B cell (primary cell): ENCODE measurements at regions not wholly inside any gene's neighbourhood (a gene's known extent, or its start where the extent isn't known, plus 50 kb on each side); places are given as distances from the start of the nearest gene placed in this dataset.

ENCODE experiments used
- ATAC-seq: fragments of 200-7000 bp; cut with Tn5 transposase; one replicate; pipeline ENCODE4 v1.10.0; 2021; ENCODE audit warnings: low read depth, mild to moderate bottlenecking, moderate number of reproducible peaks, moderate library complexity
- CTCF ChIA-PET: fragments of 350-600 bp; sonication (Branson Sonifier 250); formaldehyde crosslinking; loops from one replicate; lab custom pipeline; 2021; ENCODE audit warnings: antibody characterized with exemption, inconsistent platforms; lab: Charles Lee
- POLR2A ChIA-PET: fragments of 350-600 bp; sonication (Branson Sonifier 250); formaldehyde crosslinking; loops from one replicate; lab custom pipeline; 2021; ENCODE audit warnings: antibody characterized with exemption; lab: Charles Lee
- DNase-seq: peaks from one replicate; pipeline ENCODE4 v3.0.0; 2013
- H2AFZ ChIP-seq: 2 replicates; pipeline ENCODE4 v1.6.1; 2012; ENCODE audit warnings: mild to moderate bottlenecking, low read depth, low read length; ENCODE audit not compliant: insufficient read depth, poor library complexity, severe bottlenecking
- H3K27ac ChIP-seq, 2 donors: 1 replicate in 1 of 2; 2 replicates in 1 of 2; pipeline ENCODE4 v1.5.1; 2012 to 2013; ENCODE audit warnings: low read length in 2 of 2, mild to moderate bottlenecking in 2 of 2, moderate library complexity in 1 of 2
- H3K27me3 ChIP-seq, 4 experiments: fragments of 200-600 bp in 1 of 4; sonication (generic) in 1 of 4; replicated peaks in 1 of 4; 1 replicate in 2 of 4; 2 replicates in 2 of 4; pipeline versions ENCODE4 v1.6.1 to v1.7.0; 2013 to 2016; ENCODE audit warnings: low read length in 3 of 4, mild to moderate bottlenecking in 2 of 4, mixed read lengths in 1 of 4, moderate library complexity in 1 of 4; ENCODE audit not compliant: insufficient read depth in 4 of 4, control insufficient read depth in 3 of 4; ENCODE audit errors: control extremely low read depth in 1 of 4
- H3K36me3 ChIP-seq, 2 experiments: replicated peaks in 1 of 2; 1 replicate in 1 of 2; 2 replicates in 1 of 2; pipeline versions ENCODE4 v1.6.1 to v1.7.1; 2013; ENCODE audit warnings: low read length in 1 of 2; ENCODE audit not compliant: insufficient read depth in 2 of 2, control insufficient read depth in 1 of 2; ENCODE audit errors: control extremely low read depth in 1 of 2, extremely low read depth in 1 of 2
- H3K4me1 ChIP-seq, 2 donors: fragments of 200-600 bp in 1 of 2; sonication (generic) in 1 of 2; 1 replicate in 1 of 2; 2 replicates in 1 of 2; pipeline versions ENCODE4 v1.5.1 to v1.6.1; 2013 to 2017; ENCODE audit warnings: low read length in 2 of 2; ENCODE audit not compliant: control insufficient read depth in 2 of 2, insufficient read depth in 2 of 2
- H3K4me2 ChIP-seq: replicated peaks from 2 replicates; pipeline ENCODE3; 2012; ENCODE audit warnings: mild to moderate bottlenecking, low read depth, low read length; ENCODE audit not compliant: poor library complexity, severe bottlenecking
- H3K4me3 ChIP-seq, 5 experiments: fragments of 200-600 bp in 1 of 5; sonication (generic) in 1 of 5; 1 replicate in 3 of 5; 2 replicates in 2 of 5; pipeline versions ENCODE4 v1.5.1 to v1.7.0; 2011 to 2016; ENCODE audit warnings: low read length in 4 of 5, mild to moderate bottlenecking in 4 of 5, low read depth in 2 of 5, control low read depth in 1 of 5, moderate library complexity in 1 of 5; ENCODE audit not compliant: insufficient read depth in 1 of 5; ENCODE audit errors: control extremely low read depth in 1 of 5, extremely low read depth in 1 of 5
- H3K79me2 ChIP-seq: fragments of 200-600 bp; sonication (generic); one replicate; pipeline ENCODE4 v1.6.0; 2016; ENCODE audit warnings: low read length; ENCODE audit not compliant: control insufficient read depth, insufficient read depth
- H3K9ac ChIP-seq: fragments of 200-600 bp; sonication (generic); 2 replicates; pipeline ENCODE4 v1.6.1; 2017; ENCODE audit warnings: mild to moderate bottlenecking, low read length, moderate library complexity
- H3K9me3 ChIP-seq, 3 donors: one replicate each; pipeline versions ENCODE4 v1.6.1 to v1.7.1; 2013; ENCODE audit warnings: low read length in 2 of 3; ENCODE audit not compliant: control insufficient read depth in 2 of 3, insufficient read depth in 1 of 3; ENCODE audit errors: control extremely low read depth in 1 of 3
- H4K20me1 ChIP-seq: 2 replicates; pipeline ENCODE4 v1.6.0; 2012; ENCODE audit warnings: mild to moderate bottlenecking, low read length; ENCODE audit not compliant: insufficient read depth, control insufficient read depth, poor library complexity, severe bottlenecking
- H3K27ac Mint-ChIP-seq: one replicate; pipeline ENCODE4 v1.8.0; 2021; ENCODE audit warnings: mixed read lengths
- H3K27me3 Mint-ChIP-seq: one replicate; pipeline ENCODE4 v1.8.0; 2021; ENCODE audit warnings: mixed read lengths
- H3K4me1 Mint-ChIP-seq: one replicate; pipeline ENCODE4 v1.8.0; 2021; ENCODE audit warnings: mixed read lengths
- H3K4me3 Mint-ChIP-seq: one replicate; pipeline ENCODE4 v1.8.0; 2021; ENCODE audit warnings: mixed read lengths
- H3K9me3 Mint-ChIP-seq: one replicate; pipeline ENCODE4 v1.8.0; 2022; ENCODE audit warnings: mixed read lengths; ENCODE audit not compliant: insufficient read depth
- CTCF ChIP-seq: fragments of 200-600 bp; IDR thresholded peaks from one replicate; pipeline ENCODE4 v1.8.0; 2022; ENCODE audit warnings: antibody characterized with exemption, mild to moderate bottlenecking
- EZH2 ChIP-seq: IDR thresholded peaks from 2 replicates; pipeline ENCODE4 v1.6.1; 2012; ENCODE audit warnings: borderline replicate concordance, low read depth, mild to moderate bottlenecking, moderate library complexity, low read length; ENCODE audit not compliant: insufficient read depth, poor library complexity, severe bottlenecking
- WGBS: methylation state at CpG from one replicate; pipeline ENCODE4 v1.1.5; 2013; ENCODE audit warnings: missing lambda C conversion rate; ENCODE audit not compliant: insufficient coverage; 5-methylcytosine and 5-hydroxymethylcytosine counted together
- intact Hi-C: fragments of 100-400 bp; cut with micrococcal nuclease; formaldehyde crosslinking; loops from one replicate; pipeline ENCODE4 v1.10.0; 2022

- TF ChIP-seq CTCF (no peak), EZH2 (no peak)
- WGBS: 100% methylated on average over 1 of the region's 2 CpGs
- Histone ChIP-seq H3K9me3 (peaks cover 0 to 8% (median 0%) of the 10 kb centered on the region in 3 donors), H4K20me1 (no peaks in the 10 kb centered on the region), H2AFZ (no peak overlapping the region), H3K4me2 (no peak overlapping the region), H3K79me2 (no peaks in the 10 kb centered on the region), H3K4me1 (no peaks in the 10 kb centered on the region), H3K9ac (no peak overlapping the region), H3K27ac (no peak overlapping the region), H3K27me3 (no peaks in the 10 kb centered on the region), H3K4me3 (no peak overlapping the region), H3K36me3 (no peaks in the 10 kb centered on the region)
- ChIA-PET CTCF (no interaction called here), POLR2A (no interaction called here)
- no peak overlapping the region for H3K27ac Mint-ChIP-seq
- DNase-seq (no peak), ATAC-seq (no peak)
- peaks cover 8% of the 10 kb centered on the region for H3K27me3 Mint-ChIP-seq
- H3K9me3 Mint-ChIP-seq: no peaks in the 10 kb centered on the region
- intact Hi-C loops: no loop called here
- no peaks in the 10 kb centered on the region for H3K4me1 Mint-ChIP-seq
- no peak overlapping the region for H3K4me3 Mint-ChIP-seq
Measured at GRCh38 chr2:8078705-8079104, 603.2 kb upstream of the ID2 start.

- no peaks in the 10 kb centered on the region for H3K9me3 Mint-ChIP-seq
- H3K4me3 Mint-ChIP-seq: no peak overlapping the region
Measured at GRCh38 chr2:8080063-8080462, 601.8 kb upstream of the ID2 start.

More at GRCh38 chr2:8080063-8080462, 601.8 kb upstream of the ID2 start:
- no peak overlapping the region for H3K9ac ChIP-seq
- POLR2A ChIA-PET: no interaction called here
- no peak overlapping the region for H3K4me2 ChIP-seq
- H3K27ac ChIP-seq: no peak overlapping the region
- H3K79me2 ChIP-seq: no peaks in the 10 kb centered on the region
- DNase-seq (no peak), ATAC-seq (no peak)
- H3K4me1 Mint-ChIP-seq: no peaks in the 10 kb centered on the region
- H2AFZ ChIP-seq: no peak overlapping the region
- no peaks in the 10 kb centered on the region for H3K27me3 ChIP-seq
- CTCF ChIA-PET: no interaction called here
- H3K27ac Mint-ChIP-seq: no peak overlapping the region
- peaks cover 0 to 8% (median 0%) of the 10 kb centered on the region in 3 donors for H3K9me3 ChIP-seq
- H3K4me1 ChIP-seq: no peaks in the 10 kb centered on the region
- H3K27me3 Mint-ChIP-seq: peaks cover 17% of the 10 kb centered on the region
- no peaks in the 10 kb centered on the region for H4K20me1 ChIP-seq
- intact Hi-C loops: no loop called here
- H3K4me3 ChIP-seq: no peak overlapping the region
- H3K36me3 ChIP-seq: no peaks in the 10 kb centered on the region
- TF ChIP-seq EZH2 (no peak), CTCF (no peak)
